Occipital lobe (tissue), 1 donor: ENCODE measurements at regions not wholly inside any gene's neighbourhood (a gene's known extent, or its start where the extent isn't known, plus 50 kb on each side); places are given as distances from the start of the nearest gene placed in this dataset.

Experiments used
- DNase-seq: peaks from one replicate; lab custom pipeline; 2025; lab: John Stamatoyannopoulos, UW

GRCh38 chr4:14225688-14226207, 598.2 kb upstream of the BOD1L1 start:
- no peak for DNase-seq

DNA sequence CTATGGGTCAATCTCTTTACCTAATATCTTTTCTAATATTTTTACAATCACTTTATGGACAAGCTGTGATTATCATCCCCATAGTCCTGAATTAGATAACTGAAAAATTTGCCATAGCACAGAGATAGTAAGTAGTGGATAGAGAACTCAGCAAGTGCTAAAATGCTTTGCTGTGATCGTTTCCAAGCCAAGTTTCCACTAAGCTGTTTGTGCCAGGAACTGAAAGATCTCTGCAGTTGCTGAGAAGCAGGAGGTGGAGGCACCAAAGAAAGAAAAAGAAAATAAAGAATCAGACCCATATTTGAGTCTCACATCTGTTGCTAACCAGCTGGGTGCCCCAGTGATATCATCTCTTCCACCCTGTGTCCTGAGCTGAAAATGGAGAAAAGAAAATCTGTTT, 605.6 kb upstream of the BOD1L1 start:
- DNase-seq, result peak; percentile 7

- no peak for DNase-seq
Observed at GRCh38 chr4:14234307-14234706, 606.8 kb upstream of the BOD1L1 start.

GRCh38 chr4:14236359-14236758, 608.8 kb upstream of the BOD1L1 start:
- DNase-seq, result no peak

DNA sequence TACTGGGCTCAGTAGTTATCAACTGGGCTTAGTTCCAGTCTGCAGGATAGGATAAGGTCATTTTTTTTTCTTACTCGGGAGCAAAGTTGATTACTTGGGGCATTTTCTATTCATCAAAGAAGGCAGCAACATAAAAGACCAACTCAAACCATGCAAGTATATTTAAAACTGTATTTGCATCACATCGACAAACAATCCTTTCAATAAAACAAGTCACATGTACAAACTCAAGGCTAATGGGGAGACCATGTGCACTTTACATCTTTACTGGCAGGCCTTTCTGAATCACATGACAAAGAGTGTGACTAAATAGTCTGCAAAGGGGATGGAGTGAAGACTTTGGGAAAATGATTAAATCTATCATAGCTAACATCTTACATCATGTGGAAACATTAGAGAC, 610.4 kb upstream of the BOD1L1 start:
- DNase-seq, result no peak

DNA sequence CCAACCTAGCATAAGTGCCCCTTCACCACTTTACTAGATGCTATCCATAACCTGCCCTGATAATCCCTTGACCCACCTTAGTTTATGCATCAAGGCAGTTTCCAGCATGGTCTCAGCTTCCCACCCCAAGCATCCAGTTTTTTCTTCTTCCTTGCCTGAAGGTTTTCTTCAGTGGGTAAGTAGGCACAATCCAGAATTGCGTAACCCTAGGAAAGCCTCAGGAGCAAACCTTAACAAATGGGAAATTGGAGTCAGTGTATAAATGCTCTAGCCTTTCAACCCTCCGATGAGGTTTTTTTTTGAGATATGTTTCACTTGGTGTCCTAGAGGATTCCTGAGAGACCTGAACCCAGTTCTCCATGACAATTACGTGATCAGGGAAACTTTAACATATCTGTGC, 614.0 kb upstream of the BOD1L1 start:
- DNase-seq, result no peak

DNA sequence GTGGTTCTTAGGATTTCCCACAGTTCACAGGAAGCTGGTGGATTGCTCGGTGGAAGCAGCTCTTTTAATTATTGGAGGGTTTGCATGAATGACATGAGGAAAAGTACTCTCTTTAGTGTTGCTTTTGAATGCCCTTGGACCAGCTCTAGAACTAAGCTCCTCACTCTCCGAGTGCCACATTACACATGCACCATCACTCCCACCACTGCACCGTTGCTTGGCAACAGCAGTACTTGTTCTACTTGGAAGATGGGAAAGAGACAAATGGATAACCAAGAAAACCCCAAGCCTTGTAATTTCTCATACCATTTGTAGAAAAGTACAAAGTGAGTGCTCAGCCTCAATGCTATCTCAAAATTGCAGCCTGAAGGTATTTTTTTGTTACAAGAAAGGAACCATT, 620.2 kb upstream of the BOD1L1 start:
- DNase-seq, result peak; percentile 52

GRCh38 chr4:14249226-14249625, 621.7 kb upstream of the BOD1L1 start:
- DNase-seq, result no peak

- DNase-seq, result no peak
Observed at GRCh38 chr4:14254252-14254651, 626.7 kb upstream of the BOD1L1 start.

GRCh38 chr4:14254926-14255325, 627.4 kb upstream of the BOD1L1 start:
- DNase-seq, result no peak

- no peak for DNase-seq
Observed at GRCh38 chr4:14257903-14258302, 630.4 kb upstream of the BOD1L1 start.

DNA sequence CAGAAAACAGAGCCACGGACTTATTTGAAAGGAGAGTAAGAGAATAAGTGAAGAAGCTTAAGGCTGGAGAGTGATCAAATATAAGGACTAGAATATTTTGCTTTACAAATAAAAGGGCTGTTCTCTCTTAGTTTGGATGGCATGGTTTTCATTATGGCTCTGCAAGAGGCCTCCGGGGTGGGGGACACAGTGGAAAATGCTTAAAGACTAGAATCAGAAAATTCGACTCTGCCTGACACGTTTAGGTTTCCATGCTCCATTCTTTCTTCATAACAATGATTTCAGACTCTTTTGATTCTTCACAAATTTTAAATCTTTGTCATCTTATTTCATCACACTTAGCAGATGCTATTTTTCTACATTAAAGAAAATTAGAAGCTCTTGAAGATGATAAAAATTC, 632.4 kb upstream of the BOD1L1 start:
- no peak for DNase-seq

DNA sequence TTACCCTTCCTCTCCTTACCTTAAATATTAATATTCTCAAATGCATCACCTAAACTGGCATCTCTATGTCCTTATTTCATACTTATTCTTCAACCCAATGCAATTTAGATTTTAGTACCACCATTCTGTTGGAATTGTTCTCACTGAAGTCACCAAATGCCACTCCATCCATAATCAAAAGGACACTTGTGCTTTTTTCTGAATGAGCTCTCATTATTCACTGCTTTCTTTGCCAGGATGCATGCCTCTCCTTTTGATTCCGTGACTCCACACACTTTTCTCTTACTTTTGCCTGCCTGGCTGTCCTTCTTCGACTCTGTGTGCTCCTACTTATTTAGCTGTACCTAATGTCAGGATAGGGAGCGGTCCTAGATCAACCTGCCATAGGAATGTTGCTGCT, 633.1 kb upstream of the BOD1L1 start:
- no peak for DNase-seq

DNA sequence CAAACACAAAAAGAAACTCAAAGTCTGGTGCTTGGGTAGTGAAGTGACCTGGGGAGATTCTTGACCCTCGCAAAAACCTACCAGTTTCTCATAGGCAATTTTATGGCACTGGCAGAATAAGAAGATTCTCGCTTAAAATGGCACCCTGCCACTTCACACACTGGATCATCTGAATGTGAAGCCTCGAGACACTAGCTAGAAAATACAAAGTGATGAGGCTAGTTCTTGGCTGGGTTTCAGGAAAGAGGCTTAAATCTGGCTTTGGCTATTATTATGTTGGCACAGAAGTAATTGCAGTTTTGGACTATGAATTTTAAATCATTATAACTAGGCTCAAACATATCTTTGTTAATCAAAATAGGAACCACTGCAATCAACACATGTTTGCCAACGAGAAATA, 634.7 kb upstream of the BOD1L1 start:
- DNase-seq, result no peak

- DNase-seq, result no peak
Observed at GRCh38 chr4:14264437-14264836, 636.9 kb upstream of the BOD1L1 start.

DNA sequence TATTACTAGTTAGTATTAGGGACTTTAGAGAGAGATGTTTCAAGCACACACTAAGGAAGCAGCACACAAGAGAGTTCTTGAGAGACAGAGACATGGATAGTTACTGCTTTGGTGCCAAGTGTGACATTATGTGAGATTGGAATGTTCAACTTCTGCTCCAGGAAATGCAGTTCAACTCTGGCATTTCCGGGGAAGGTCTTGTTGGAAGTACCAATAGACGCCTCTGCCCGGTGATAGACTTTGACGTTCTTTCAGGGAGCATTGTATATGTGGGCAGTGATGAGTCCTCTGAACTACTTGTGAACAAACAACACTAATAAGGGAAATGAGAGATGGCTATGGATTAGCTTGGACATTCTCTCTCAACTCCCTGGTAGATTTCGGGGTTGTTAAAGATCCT, 638.1 kb upstream of the BOD1L1 start:
- DNase-seq, result no peak

GRCh38 chr4:14267373-14268060, 640.0 kb upstream of the BOD1L1 start:
- DNase-seq, result no peak

DNA sequence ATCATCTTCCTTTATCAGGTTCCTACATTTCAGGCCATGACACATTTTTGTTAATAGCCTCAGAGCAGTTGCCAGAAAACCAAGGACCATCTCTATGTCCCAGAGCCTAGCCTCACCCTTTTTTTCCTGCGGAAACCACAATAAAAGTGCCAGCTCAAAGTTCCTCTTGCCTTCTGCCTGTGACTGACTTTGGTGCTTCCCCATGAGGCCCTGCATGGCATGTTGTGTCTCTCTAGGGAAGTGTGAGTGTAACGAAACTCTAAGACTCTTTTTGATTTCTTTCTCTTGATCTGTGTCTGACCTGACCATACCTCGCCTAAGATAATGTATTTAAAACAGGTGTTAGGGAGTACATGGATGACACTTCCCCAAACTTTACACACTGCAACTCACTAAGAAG, 642.3 kb upstream of the BOD1L1 start:
- DNase-seq, result no peak

DNA sequence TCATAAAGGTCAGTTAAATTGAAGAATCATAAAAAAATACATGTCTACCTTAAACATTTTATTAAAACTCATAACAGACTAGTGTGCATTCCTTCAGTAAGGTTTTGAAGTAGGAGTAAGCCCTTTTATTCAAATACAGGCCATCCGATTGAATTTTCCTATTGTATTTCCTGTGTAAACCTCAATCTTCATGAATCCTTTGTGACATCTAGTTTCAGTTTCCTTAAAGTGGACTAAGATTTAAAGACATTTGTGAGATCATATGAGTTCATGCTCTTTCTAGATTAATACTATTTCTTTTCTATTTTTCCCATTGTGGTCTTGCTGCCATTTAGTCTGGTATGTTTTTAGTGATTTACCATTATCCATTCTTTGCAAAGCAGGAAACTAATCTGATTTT, 644.7 kb upstream of the BOD1L1 start:
- DNase-seq, result no peak

- no peak for DNase-seq
Observed at GRCh38 chr4:14277505-14277904, 650.0 kb upstream of the BOD1L1 start.

- DNase-seq, result no peak
Observed at GRCh38 chr4:14280567-14280966, 653.0 kb upstream of the BOD1L1 start.

- no peak for DNase-seq
Observed at GRCh38 chr4:14284578-14284977, 657.1 kb upstream of the BOD1L1 start.

GRCh38 chr4:14289708-14290107, 662.2 kb upstream of the BOD1L1 start:
- DNase-seq, result no peak

GRCh38 chr4:14293582-14293981, 666.1 kb upstream of the BOD1L1 start:
- no peak for DNase-seq
